HEK293 (cell line): ENCODE measurements at regions not wholly inside any gene's neighbourhood (a gene's known extent, or its start where the extent isn't known, plus 50 kb on each side); places are given as distances from the start of the nearest gene placed in this dataset.

ENCODE experiments used
- CTCF ChIP-seq: fragments of 450-650 bp; formaldehyde crosslinking; IDR thresholded peaks from 2 replicates; pipeline ENCODE4 v1.5.1; 2016; ENCODE audit warnings: missing biosample characterization, missing genetic modification characterization
- ZNF423 ChIP-seq: fragments of 450-650 bp; formaldehyde crosslinking; IDR thresholded peaks from 2 replicates; pipeline ENCODE4 v1.5.1; 2016; ENCODE audit warnings: missing biosample characterization, missing genetic modification characterization

GRCh38 chr3:498487-498886 is 301.9 kb downstream of the CHL1 start:
- no peak for TF ChIP-seq CTCF (tag by site-specific recombination)
- TF ChIP-seq ZNF423 (tag by site-specific recombination) = no peak
